NCI-H526 (cell line): ENCODE measurements at regions not wholly inside any gene's neighbourhood (a gene's known extent, or its start where the extent isn't known, plus 50 kb on each side); places are given as distances from the start of the nearest gene placed in this dataset.
"Not testable (repeated sequence)": the region's sequence is repeated elsewhere in the genome, so short reads cannot be mapped to it uniquely, and the experiment has no call there.

Source experiments
- DNase-seq, 2 experiments: peaks; one replicate each; lab custom pipeline; 2025; lab: John Stamatoyannopoulos, UW

DNA sequence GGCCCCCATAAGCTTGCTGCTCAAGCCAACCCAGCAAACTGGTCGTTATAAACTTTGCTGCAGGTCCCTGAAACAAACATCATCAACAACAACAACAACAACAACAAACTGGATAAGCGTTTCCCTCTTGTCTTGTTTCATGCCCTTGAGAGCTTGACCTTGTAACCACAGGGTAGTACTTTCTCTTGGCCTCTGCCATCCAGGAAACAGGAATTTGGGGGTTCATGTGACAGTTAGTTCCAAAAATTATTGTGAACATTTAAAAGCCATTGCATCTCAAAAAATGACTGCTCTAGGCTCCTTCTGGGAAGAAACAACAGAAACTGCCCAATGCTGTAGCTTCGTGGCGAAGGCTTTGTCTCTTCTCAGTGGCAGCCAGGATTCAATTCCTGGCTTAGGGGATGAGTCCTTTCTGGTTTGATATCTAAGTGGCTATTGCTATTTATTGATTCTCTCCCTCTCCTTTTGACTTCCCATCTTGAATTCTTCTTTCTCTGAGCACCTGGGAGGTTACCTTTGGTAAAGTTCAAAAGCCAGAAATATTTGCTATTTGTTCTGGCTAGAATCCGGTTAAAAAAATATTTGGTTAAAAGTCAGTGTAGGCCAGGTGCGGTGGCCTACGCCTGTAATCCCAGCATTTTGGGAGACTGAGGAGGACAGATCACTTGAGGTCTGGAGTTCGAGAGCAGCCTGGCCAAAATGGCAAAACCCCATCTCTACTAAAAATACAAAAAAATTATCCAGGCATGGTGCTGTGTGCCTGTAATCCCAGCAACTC lies 52.0 kb upstream of the CPM start:
- no peak for DNase-seq

DNA sequence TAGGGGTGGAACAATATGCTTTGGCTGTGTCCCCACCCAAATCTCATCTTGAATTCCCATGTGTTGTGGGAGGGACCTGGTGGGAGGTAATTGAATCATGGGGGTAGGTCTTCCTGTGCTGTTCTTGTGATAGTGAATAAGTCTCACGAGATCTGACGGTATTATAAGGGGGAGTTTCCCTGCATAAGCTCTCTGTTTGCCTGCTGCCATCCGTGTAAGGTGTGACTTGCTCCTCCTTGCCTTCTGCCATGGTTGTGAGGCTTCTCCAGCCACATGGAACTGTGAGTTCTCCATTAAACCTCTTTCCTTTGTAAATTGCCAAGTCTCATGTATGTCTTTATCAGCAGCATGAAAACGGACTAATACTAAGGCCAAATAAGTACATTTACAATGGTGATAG lies 64.6 kb upstream of the CPM start:
- DNase-seq: not testable (repeated sequence)

- no peak for DNase-seq
Observed at GRCh38 chr12:68998041-68998440, 65.1 kb upstream of the CPM start.

DNA sequence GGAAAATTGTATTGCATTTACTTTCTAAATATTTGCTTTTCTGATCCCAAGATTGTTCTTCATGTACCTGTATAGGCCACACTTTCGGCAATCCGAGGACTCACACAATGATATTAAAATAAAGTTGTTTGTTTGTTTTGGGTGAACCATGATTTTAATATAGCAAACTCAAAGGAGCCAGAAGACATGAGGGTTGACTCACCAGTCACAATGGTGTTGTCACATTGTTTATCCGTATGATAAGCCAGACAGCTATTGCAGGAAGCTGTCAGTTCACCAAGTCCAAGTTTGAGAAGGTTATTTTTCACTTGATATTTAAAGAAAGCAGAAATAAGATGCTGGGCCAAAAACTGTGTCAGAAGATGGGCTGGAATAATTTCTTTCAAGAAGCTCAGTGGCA lies 67.1 kb upstream of the CPM start:
- DNase-seq: no peak

DNA sequence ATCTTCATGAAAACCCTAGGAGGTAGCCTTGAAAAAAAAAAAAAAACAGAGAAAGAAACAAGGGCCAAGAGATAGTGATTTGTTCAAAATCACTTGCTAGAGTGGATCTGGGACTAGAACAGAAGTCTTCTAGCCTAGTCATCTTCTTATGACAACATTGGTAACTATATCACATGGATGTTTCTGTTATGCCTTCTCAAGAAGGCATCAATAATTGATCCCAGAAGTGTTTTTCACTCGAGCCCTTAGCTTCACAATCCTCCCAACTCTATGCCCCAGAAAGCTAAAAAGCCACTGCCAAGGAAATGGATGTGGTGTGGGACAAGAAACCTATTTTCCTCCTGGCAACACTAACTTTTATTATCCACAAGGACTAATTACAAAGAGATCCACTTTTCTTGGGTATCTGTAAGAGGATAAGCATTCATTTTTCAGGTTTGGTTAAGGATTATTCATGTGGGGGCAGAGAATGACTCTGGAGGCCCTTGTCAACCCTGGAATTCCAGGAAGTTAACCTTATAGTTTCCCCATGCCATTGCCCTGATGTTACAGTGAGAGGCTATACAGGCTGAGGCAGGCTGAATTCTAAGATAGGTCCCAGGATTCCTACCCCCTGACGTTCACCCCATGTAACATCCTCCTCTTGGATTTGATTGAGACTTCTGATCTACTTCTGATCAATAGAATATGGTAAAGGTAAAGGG lies 67.7 kb upstream of the CPM start:
- no peak for DNase-seq

GRCh38 chr12:69001251-69001650 lies 68.3 kb upstream of the CPM start:
- no peak for DNase-seq

GRCh38 chr12:69002969-69003368 lies 70.0 kb upstream of the CPM start:
- DNase-seq: no peak

DNA sequence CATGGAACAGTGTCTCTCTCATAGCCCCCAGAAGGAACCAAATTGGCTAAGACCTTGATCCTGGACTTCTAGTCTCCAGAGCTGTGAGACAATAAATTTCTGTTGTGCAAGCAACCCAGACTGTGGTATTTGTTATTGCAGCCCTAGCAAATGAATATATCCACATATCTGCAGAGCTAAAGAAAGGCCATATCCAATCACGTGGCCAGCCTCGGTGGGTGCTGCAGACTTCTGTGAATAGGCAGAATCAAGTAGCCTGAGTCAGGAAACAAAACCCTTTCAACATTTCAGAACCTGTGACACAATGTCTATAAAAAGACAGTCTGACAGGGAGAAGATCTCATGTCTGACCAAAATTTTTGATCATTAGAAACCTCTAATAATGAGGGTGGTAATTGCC lies 71.0 kb upstream of the CPM start:
- no peak for DNase-seq

DNA sequence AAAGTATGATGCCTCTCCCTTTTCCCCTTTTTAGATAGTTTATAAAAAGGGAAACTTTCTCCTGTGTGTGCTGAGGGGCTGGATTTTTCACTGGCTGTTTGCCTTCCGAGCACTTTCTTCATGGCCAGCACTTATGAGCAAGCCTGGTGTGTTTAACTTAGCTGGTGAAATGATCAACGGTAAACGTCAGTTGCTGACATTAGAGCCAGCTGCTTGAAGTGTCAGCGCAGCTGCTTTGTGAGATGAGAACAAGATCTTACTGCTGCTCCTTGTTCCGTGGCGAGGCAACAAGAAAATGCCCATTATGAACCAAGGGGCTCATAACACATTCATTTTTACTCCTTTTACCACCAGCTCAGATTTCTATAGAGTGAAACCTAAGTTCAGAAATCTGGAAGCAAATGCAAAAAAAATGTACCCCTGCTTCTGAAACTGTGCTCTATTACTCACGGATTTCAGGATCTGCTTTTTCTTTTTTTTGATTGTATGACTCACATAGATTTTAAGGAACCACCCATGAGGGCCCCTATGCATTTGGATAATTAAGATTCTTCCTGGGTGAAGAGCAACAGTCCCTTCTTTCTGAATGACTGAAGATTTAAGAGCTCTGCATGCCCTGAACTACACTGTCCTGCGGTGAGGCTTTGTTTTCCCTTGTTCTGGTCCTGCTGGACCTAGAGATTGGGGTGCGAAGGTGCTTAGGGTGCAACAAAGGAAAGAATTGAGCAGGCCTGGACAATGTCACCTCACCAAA lies 74.3 kb upstream of the CPM start:
- DNase-seq: peak; percentile 38 to 52

DNA sequence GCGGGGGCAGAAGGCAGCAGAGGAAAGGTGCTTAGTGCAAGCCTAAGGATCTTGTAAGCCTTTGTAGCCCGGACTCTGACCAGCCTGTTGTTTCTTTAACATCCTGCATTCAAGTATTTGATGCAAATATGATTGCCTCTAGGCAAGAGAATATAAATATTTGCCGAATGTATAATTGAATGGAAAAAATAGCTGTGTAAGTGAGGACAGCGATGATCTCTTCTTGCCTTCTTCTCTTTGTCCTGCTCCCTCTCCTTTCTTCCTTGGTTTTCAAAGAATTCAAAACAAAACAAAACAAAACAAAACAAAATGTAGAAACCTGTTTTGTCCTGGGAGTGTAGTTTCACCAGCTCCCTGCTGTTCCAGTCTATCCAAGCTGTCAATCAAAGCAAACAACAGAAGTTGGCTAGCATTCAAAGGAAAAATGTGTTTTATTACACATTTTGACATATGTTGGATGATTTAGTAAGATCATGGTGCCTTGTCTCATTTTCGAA lies 74.9 kb upstream of the CPM start:
- DNase-seq: peak; percentile 65 to 78

DNA sequence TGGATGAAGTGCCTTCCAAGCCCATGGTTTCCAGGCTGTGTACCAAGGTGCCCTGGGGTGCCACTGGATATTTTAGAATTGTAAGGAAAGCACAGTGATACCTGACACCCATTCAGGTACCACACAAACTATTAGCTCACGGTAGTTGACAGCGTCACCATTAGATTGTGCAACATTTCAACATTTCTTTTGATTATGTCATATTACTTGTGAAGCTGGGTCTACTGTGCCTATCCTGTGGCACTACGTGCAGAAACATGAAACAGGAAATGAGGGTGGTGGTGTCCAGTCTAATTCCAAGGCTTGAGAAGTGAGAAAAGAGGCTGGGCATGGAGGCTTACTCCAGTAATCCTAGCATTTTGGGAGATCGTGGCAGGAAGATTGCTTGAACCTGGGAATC lies 75.5 kb upstream of the CPM start:
- DNase-seq: peak in 1 of 2 experiments; percentile 6

DNA sequence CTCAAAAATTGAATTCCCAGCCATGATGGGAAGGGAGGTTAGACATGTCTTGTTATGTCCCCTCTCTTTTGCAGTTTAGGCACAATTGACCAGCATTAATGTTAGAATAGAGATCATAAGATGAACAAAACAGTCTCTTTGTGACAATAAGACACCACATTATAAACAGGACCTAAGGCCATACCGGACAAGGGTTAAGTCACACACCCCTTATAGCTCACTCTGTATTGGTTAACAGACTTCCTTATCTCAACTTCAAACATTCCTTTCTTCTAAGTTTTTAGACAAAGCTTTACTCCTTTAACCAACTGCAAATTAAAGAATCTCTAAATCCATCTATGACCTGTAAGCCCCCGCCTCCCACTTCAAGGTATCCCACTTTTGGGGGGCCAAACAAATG lies 81.1 kb upstream of the CPM start:
- DNase-seq: no peak

DNA sequence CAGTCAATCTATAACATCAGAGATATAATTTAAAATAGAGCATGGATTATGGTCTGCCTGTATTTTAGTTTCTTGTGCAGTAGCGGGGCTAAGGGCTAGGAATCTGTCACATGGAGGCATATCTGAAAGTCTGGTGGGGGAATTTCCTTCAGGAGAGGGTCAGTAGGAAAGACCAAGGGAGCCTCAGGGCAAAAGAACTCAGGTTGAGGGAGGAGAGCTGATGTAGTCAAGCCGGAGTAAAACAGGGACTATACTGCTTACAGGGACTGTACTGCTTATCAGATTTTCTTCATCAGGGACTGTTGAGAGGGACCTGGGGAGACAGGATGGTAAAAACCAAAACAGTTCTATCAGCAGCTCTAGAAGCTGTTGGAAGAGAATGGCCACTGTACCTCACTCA lies 82.0 kb upstream of the CPM start:
- no peak for DNase-seq

DNA sequence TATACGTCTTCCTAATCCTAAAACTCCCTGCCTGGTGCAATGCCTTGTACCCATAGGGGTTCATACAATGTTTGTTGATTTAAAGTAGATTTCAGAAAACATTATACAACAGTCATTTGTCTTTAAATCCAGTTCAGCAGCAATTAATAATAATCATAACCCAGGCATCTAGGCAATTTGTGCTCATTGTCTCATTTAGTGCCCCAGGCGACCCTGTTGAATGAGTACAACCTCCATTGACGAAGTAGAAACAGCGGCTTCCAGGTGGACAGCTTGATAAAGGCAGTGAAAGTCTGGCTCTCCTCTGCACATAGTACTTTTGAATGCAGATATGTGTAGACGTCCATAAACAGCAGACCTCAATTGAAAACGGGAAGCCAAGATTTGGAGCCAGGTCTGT lies 82.9 kb upstream of the CPM start:
- DNase-seq: no peak

GRCh38 chr12:69019082-69019481 lies 86.1 kb upstream of the CPM start:
- DNase-seq: no peak

DNA sequence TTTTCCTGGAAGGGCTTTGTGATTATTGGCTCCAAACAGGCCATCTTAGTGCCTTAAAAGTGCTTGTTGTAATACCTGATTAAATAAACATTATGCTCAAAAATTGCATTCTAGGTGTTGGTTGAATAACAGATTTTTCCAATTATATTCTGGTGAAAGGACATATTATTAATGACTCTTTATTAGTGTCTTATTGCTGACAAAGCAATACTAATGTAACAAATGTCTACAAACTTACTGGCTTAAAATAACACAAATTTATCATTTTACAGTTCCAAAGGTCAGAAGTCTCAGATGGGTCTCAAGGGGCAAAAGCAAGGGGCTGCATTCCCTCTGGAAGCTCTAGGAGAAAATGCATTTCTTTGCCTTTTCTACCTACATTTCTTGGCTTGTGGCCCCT lies 86.9 kb upstream of the CPM start:
- DNase-seq: no peak

DNA sequence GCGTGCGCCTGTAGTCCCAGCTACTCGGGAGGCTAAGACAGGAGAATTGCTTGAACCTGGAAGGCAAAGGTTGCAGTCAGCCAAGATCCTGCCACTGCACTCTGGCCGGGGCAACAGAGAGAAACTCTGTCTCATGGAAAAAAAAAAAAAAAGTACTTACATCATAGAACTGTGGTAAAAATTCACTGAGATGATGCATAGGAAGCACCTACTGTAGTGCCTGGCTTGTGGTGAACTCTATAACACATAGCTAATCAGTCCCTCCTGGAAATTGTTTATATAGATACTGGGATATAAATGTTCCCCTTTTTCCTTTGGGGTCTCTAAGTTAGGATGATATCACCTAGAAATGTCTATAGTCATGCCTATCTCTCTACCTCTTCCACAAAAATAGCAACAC lies 89.7 kb upstream of the CPM start:
- DNase-seq: no peak

- DNase-seq: no peak
Observed at GRCh38 chr12:69023840-69024239, 90.9 kb upstream of the CPM start.

- peak in 1 of 2 experiments; percentile 3 for DNase-seq
Observed at GRCh38 chr12:69024413-69024812, 91.4 kb upstream of the CPM start.

DNA sequence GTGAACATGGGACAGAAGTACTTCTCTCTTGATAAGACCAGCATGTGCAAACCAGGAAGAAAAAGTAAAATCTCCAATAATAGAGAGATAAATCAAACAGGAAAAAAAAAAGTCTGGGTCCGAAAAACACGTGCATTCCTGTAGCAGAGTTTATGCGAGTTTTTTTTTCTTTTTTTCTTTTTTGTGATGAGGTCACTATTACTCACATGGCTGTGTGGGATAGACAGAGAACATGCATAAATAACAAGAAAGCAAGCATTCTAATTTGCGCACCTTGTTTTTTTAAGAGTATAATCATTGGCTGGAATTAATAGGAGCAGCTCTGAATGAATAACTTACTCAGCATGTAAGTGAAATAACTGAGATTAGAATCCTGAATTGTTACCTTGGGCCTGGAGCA lies 91.9 kb upstream of the CPM start:
- DNase-seq: no peak

DNA sequence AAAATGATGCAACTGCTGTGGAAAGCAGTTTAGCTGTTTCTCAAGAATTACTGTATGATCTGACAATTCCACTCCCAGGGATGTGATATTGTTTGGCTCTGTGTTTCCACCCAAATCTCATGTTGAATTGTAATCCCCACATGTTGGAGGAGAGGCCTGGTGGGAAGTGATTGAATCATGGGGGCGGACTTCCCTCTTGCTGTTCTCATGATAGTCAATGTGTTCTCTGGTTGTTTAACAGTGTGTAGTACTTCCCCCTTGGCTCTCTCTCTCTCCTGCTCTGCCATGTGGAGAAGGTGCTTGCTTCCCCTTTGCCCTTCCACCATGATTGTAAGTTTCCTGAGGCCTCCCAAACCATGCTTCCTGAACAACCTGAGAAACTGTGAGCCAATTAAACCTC lies 93.4 kb upstream of the CPM start:
- DNase-seq: no peak

DNA sequence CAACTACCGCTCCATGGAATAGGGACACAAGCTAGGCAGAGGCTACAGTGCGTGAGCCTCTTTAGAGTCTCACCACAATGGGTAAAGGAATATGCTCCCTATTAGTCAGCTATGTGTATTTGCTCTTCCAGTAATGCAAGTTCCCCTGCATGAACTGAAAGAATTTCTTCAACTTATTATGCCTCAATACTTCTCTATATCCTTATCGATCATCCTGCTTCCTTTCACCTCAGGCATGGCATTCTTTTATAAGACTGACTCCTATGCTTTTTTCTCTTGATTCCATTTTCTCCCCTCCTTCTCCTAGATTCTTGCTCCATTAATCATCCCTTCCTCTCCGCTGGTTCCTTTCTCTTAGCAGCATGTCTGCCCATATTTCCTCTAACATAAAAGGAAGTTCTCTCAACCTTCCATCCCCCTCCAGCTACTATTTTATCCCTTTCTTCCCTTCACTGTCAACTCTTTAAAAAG lies 94.5 kb upstream of the CPM start:
- DNase-seq: no peak
